ENCODE measurements at regions not wholly inside any gene's neighbourhood (a gene's known extent, or its start where the extent isn't known, plus 50 kb on each side); places are given as distances from the start of the nearest gene placed in this dataset.
A peak's percentile ranks its signal among the peaks of the same experiment; 100 is the strongest.

GRCh38 chr1:38464071-38464661 is 395.4 kb downstream of the RRAGC start:
- Histone ChIP-seq H3K9me3 (ENCODE audit: control insufficient read depth, insufficient read depth, low read length) (no peaks in the 10 kb centered on the region), H3K27me3 (ENCODE audit: control insufficient read depth, insufficient read depth, low read length) (no peaks in the 10 kb centered on the region), H3K4me3 (ENCODE audit: low read depth, low read length) (no peak overlapping the region), H3K36me3 (ENCODE audit: control insufficient read depth, insufficient read depth, low read length) (no peaks in the 10 kb centered on the region), H3K9ac (ENCODE audit: low read depth, low read length) (no peak overlapping the region), H3K4me1 (ENCODE audit: control insufficient read depth, insufficient read depth, low read length) (peaks cover 12% of the 10 kb centered on the region), H3K27ac (ENCODE audit: low read depth, low read length) (no peak overlapping the region)

DNA sequence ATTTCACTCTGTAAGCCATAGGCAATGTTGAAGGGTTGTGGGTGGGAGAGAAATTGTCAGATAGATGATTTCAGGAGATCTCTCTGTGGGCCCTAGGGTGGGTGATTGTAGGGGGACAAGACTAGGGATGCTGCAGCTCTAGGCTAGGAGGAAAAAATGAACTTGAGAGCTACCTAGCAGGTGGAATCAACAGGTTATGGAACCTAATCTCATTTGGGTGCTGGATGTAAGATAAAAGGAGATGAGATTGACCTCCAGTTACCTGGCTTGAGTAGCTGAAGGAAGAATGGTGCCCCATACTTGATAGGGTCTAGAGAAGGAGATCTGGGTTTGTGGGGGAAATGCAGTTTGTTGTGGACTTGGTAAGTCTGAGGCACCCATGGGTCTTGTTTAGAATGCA is 396.5 kb downstream of the RRAGC start:
- Histone ChIP-seq H3K9me3 (ENCODE audit: control insufficient read depth, insufficient read depth, low read length) (no peaks in the 10 kb centered on the region), H3K36me3 (ENCODE audit: control insufficient read depth, insufficient read depth, low read length) (no peaks in the 10 kb centered on the region), H3K4me1 (ENCODE audit: control insufficient read depth, insufficient read depth, low read length) (peaks cover 12% of the 10 kb centered on the region), H3K4me3 (ENCODE audit: low read depth, low read length) (no peak overlapping the region), H3K27me3 (ENCODE audit: control insufficient read depth, insufficient read depth, low read length) (no peaks in the 10 kb centered on the region), H3K9ac (ENCODE audit: low read depth, low read length) (no peak overlapping the region), H3K27ac (ENCODE audit: low read depth, low read length) (no peak overlapping the region)

- H3K4me3 ChIP-seq (ENCODE audit: low read depth, low read length) = no peak overlapping the region
- no peaks in the 10 kb centered on the region for H3K9me3 ChIP-seq (ENCODE audit: control insufficient read depth, insufficient read depth, low read length)
- H3K27me3 ChIP-seq (ENCODE audit: control insufficient read depth, insufficient read depth, low read length) = no peaks in the 10 kb centered on the region
- H3K9ac ChIP-seq (ENCODE audit: low read depth, low read length) = no peak overlapping the region
- no peak overlapping the region for H3K27ac ChIP-seq (ENCODE audit: low read depth, low read length)
- H3K4me1 ChIP-seq (ENCODE audit: control insufficient read depth, insufficient read depth, low read length) = peaks cover 8% of the 10 kb centered on the region
- H3K36me3 ChIP-seq (ENCODE audit: control insufficient read depth, insufficient read depth, low read length) = no peaks in the 10 kb centered on the region
Measured at GRCh38 chr1:38456531-38456876, 403.1 kb downstream of the RRAGC start.

GRCh38 chr1:38455829-38456530 is 403.6 kb downstream of the RRAGC start:
- Histone ChIP-seq H3K4me1 (ENCODE audit: control insufficient read depth, insufficient read depth, low read length) (peaks cover 14% of the 10 kb centered on the region), H3K9ac (ENCODE audit: low read depth, low read length) (no peak overlapping the region), H3K9me3 (ENCODE audit: control insufficient read depth, insufficient read depth, low read length) (no peaks in the 10 kb centered on the region), H3K4me3 (ENCODE audit: low read depth, low read length) (no peak overlapping the region), H3K27me3 (ENCODE audit: control insufficient read depth, insufficient read depth, low read length) (no peaks in the 10 kb centered on the region), H3K27ac (ENCODE audit: low read depth, low read length) (no peak overlapping the region), H3K36me3 (ENCODE audit: control insufficient read depth, insufficient read depth, low read length) (no peaks in the 10 kb centered on the region)

DNA sequence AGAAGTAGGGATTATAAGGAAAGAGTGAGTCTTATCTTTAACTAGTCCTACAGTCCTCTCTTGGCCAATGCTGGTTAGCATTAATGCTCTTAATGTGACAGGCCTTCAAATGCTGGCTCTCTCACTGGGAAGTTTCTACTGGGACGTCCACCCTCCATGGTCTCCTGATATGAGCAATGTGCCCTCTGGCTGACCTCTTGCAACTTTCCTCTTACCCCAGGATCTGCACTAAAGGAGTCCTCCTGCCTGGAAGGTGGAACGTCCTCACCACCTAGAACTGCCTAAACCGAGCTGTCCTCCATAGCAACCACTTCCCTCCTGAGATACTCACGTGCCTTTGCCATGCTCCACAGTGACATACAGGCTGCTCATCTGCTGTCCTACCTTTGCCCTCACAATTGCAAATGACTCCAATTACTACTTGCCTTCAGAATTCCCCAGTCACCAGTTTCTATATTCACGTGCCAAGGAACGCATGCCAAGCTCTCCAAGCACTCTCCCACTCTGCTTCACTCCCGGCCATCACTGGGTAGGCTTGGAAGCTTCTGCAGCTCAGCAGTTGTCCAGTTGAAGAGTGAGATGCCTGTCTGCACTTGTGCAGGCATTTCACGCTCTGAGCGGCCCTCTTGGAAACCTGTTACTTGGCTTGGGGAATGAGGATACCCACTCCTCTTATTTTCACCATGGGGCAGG is 404.7 kb downstream of the RRAGC start:
- no peaks in the 10 kb centered on the region for H3K9me3 ChIP-seq (ENCODE audit: control insufficient read depth, insufficient read depth, low read length)
- H3K4me3 ChIP-seq (ENCODE audit: low read depth, low read length) = no peak overlapping the region
- H3K4me1 ChIP-seq (ENCODE audit: control insufficient read depth, insufficient read depth, low read length) = peaks cover 16% of the 10 kb centered on the region
- no peaks in the 10 kb centered on the region for H3K36me3 ChIP-seq (ENCODE audit: control insufficient read depth, insufficient read depth, low read length)
- no peak overlapping the region for H3K9ac ChIP-seq (ENCODE audit: low read depth, low read length)
- no peaks in the 10 kb centered on the region for H3K27me3 ChIP-seq (ENCODE audit: control insufficient read depth, insufficient read depth, low read length)
- no peak overlapping the region for H3K27ac ChIP-seq (ENCODE audit: low read depth, low read length)

- Histone ChIP-seq H3K27ac (ENCODE audit: low read depth, low read length) (no peak overlapping the region), H3K4me3 (ENCODE audit: low read depth, low read length) (no peak overlapping the region), H3K4me1 (ENCODE audit: control insufficient read depth, insufficient read depth, low read length) (peaks cover 18% of the 10 kb centered on the region), H3K27me3 (ENCODE audit: control insufficient read depth, insufficient read depth, low read length) (no peaks in the 10 kb centered on the region), H3K9ac (ENCODE audit: low read depth, low read length) (no peak overlapping the region), H3K36me3 (ENCODE audit: control insufficient read depth, insufficient read depth, low read length) (no peaks in the 10 kb centered on the region), H3K9me3 (ENCODE audit: control insufficient read depth, insufficient read depth, low read length) (no peaks in the 10 kb centered on the region)
Measured at GRCh38 chr1:38454236-38454635, 405.3 kb downstream of the RRAGC start.

DNA sequence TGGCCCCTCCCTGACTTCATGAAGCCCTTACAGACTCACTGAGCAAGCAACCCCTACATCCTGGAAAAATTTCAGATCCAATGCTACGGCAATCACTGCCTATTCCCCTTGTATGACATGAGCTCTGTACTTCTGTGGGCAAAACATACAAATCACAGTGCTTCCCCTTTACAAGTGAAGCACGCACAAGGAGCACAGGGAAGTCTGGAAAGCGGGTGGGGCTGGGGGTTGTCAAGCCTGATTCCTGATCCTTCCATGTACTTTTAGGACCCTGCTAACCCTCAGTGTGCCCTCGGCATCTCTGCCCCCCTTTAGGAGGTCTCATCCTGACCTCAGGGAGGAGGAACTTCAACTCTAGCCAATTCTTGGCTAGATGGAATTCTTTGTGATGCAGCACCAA is 405.7 kb upstream of the POU3F1 start:
- Histone ChIP-seq H3K9me3 (ENCODE audit: control insufficient read depth, insufficient read depth, low read length) (no peaks in the 10 kb centered on the region), H3K27me3 (ENCODE audit: control insufficient read depth, insufficient read depth, low read length) (no peaks in the 10 kb centered on the region), H3K36me3 (ENCODE audit: control insufficient read depth, insufficient read depth, low read length) (no peaks in the 10 kb centered on the region), H3K27ac (ENCODE audit: low read depth, low read length) (peak overlapping the region; percentile 69), H3K4me3 (ENCODE audit: low read depth, low read length) (no peak overlapping the region), H3K4me1 (ENCODE audit: control insufficient read depth, insufficient read depth, low read length) (peaks cover 25% of the 10 kb centered on the region), H3K9ac (ENCODE audit: low read depth, low read length) (no peak overlapping the region)

- Histone ChIP-seq H3K4me3 (ENCODE audit: low read depth, low read length) (no peak overlapping the region), H3K4me1 (ENCODE audit: control insufficient read depth, insufficient read depth, low read length) (peaks cover 25% of the 10 kb centered on the region), H3K9me3 (ENCODE audit: control insufficient read depth, insufficient read depth, low read length) (no peaks in the 10 kb centered on the region), H3K36me3 (ENCODE audit: control insufficient read depth, insufficient read depth, low read length) (no peaks in the 10 kb centered on the region), H3K27me3 (ENCODE audit: control insufficient read depth, insufficient read depth, low read length) (no peaks in the 10 kb centered on the region), H3K9ac (ENCODE audit: low read depth, low read length) (no peak overlapping the region), H3K27ac (ENCODE audit: low read depth, low read length) (peak overlapping the region; percentile 69)
Measured at GRCh38 chr1:38451541-38451993, 405.0 kb upstream of the POU3F1 start.

DNA sequence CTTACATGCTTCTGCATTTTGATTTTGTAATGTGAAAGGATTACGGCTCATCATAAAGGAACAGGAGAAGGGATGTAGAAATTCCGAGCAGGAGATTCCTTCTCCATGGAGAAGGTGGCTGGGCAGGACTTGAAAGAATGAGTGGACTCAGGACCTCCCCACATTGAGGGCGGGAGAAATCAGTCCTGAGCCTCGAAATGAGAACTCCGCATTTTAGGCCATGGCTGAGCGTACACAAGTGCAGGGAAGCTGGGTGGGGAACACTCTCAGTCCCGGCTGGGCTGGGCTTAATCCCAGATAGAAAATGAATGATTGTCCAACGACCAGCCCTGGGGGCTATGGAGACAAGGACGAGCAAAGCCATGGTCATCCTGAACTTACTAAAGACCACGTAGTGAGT is 402.3 kb upstream of the POU3F1 start:
- Histone ChIP-seq H3K4me1 (ENCODE audit: control insufficient read depth, insufficient read depth, low read length) (peaks cover 34% of the 10 kb centered on the region), H3K9ac (ENCODE audit: low read depth, low read length) (no peak overlapping the region), H3K4me3 (ENCODE audit: low read depth, low read length) (no peak overlapping the region), H3K27me3 (ENCODE audit: control insufficient read depth, insufficient read depth, low read length) (no peaks in the 10 kb centered on the region), H3K27ac (ENCODE audit: low read depth, low read length) (no peak overlapping the region), H3K36me3 (ENCODE audit: control insufficient read depth, insufficient read depth, low read length) (no peaks in the 10 kb centered on the region), H3K9me3 (ENCODE audit: control insufficient read depth, insufficient read depth, low read length) (no peaks in the 10 kb centered on the region)

GRCh38 chr1:38446936-38447335 is 400.3 kb upstream of the POU3F1 start:
- Histone ChIP-seq H3K27me3 (ENCODE audit: control insufficient read depth, insufficient read depth, low read length) (no peaks in the 10 kb centered on the region), H3K9ac (ENCODE audit: low read depth, low read length) (no peak overlapping the region), H3K36me3 (ENCODE audit: control insufficient read depth, insufficient read depth, low read length) (no peaks in the 10 kb centered on the region), H3K4me1 (ENCODE audit: control insufficient read depth, insufficient read depth, low read length) (peaks cover 30% of the 10 kb centered on the region), H3K4me3 (ENCODE audit: low read depth, low read length) (no peak overlapping the region), H3K9me3 (ENCODE audit: control insufficient read depth, insufficient read depth, low read length) (no peaks in the 10 kb centered on the region), H3K27ac (ENCODE audit: low read depth, low read length) (no peak overlapping the region)

GRCh38 chr1:38444770-38445442 is 398.3 kb upstream of the POU3F1 start:
- H3K9ac ChIP-seq (ENCODE audit: low read depth, low read length) = no peak overlapping the region
- H3K36me3 ChIP-seq (ENCODE audit: control insufficient read depth, insufficient read depth, low read length) = no peaks in the 10 kb centered on the region
- no peak overlapping the region for H3K27ac ChIP-seq (ENCODE audit: low read depth, low read length)
- no peaks in the 10 kb centered on the region for H3K9me3 ChIP-seq (ENCODE audit: control insufficient read depth, insufficient read depth, low read length)
- H3K4me3 ChIP-seq (ENCODE audit: low read depth, low read length) = no peak overlapping the region
- no peaks in the 10 kb centered on the region for H3K27me3 ChIP-seq (ENCODE audit: control insufficient read depth, insufficient read depth, low read length)
- peaks cover 18% of the 10 kb centered on the region; the same call in 1 of the 2 replicates for H3K4me1 ChIP-seq (ENCODE audit: control insufficient read depth, insufficient read depth, low read length)

Measured in HUES48 (cell line).